Tibial nerve (tissue), 3 donors: ENCODE measurements at regions not wholly inside any gene's neighbourhood (a gene's known extent, or its start where the extent isn't known, plus 50 kb on each side); places are given as distances from the start of the nearest gene placed in this dataset.

ENCODE experiments used
- CTCF ChIP-seq, 5 experiments: fragments of 200-600 bp in 3 of 5; fragments of 450-650 bp in 2 of 5; sonication (generic) in 3 of 5; IDR thresholded peaks; one replicate each; pipeline ENCODE4 v1.5.1; 2016 to 2019; ENCODE audit warnings: antibody characterized with exemption in 5 of 5, mild to moderate bottlenecking in 3 of 5, moderate library complexity in 2 of 5
- POLR2A ChIP-seq, 2 donors: fragments of 450-650 bp; IDR thresholded peaks; one replicate each; pipeline ENCODE4 v1.6.1; 2017; ENCODE audit warnings: antibody characterized with exemption in 2 of 2, mild to moderate bottlenecking in 2 of 2, moderate library complexity in 2 of 2

GRCh38 chr18:27366665-27367064 is 181.6 kb upstream of the CHST9 start:
- TF ChIP-seq POLR2A (IDR thresholded peaks at IDR 0.05) = no peak
- no peak for TF ChIP-seq CTCF (IDR thresholded peaks at IDR 0.05)
